ENCODE measurements at regions not wholly inside any gene's neighbourhood (a gene's known extent, or its start where the extent isn't known, plus 50 kb on each side); places are given as distances from the start of the nearest gene placed in this dataset.

- TF ChIP-seq CTCF (IDR thresholded peaks at IDR 0.05) = no peak
- no peak for TF ChIP-seq POLR2A (IDR thresholded peaks at IDR 0.05)
- TF ChIP-seq EP300 (IDR thresholded peaks at IDR 0.05) = no peak
These were observed 93.7 kb upstream of the DPH5 start for GRCh38 chr1:101119289-101119688.

Measured in ovary (tissue), 3 donors.